ENCODE measurements at regions not wholly inside any gene's neighbourhood (a gene's known extent, or its start where the extent isn't known, plus 50 kb on each side); places are given as distances from the start of the nearest gene placed in this dataset.

GRCh38 chr10:28796606-28797512 lies 119.5 kb downstream of the BAMBI start (continued):
- TF ChIP-seq ZNF79 (CRISPR knock-in tag; IDR thresholded peaks at IDR 0.05; ENCODE audit: low read depth): no peak
- peak; percentile 100 for TF ChIP-seq EGR1 (conservative IDR thresholded peaks at IDR 0.05)
- peak; percentile 31 for TF ChIP-seq ZNF384 (IDR thresholded peaks at IDR 0.05; ENCODE audit: low read depth, low read length)
- no peak for TF ChIP-seq PRDM10 (IDR thresholded peaks at IDR 0.05; ENCODE audit: partially characterized antibody)
- no peak for TF ChIP-seq GABPA (tag; conservative IDR thresholded peaks at IDR 0.05; ENCODE audit: low read depth)
- no peak for TF ChIP-seq ZNF655 (CRISPR knock-in tag; IDR thresholded peaks at IDR 0.05)
- no peak for TF ChIP-seq CEBPB (tag; IDR thresholded peaks at IDR 0.05)
- TF ChIP-seq THRAP3 (IDR thresholded peaks at IDR 0.05; ENCODE audit: borderline replicate concordance): peak; percentile 75; the same call in 1 of the 2 replicates
- TF ChIP-seq NBN (IDR thresholded peaks at IDR 0.05; ENCODE audit: low read depth): no peak
- no peak for TF ChIP-seq ZNF785 (CRISPR knock-in tag; IDR thresholded peaks at IDR 0.05)
- no peak for TF ChIP-seq GATAD2B (IDR thresholded peaks at IDR 0.05; ENCODE audit: borderline replicate concordance)
- peak; percentile 61 for TF ChIP-seq FOSL1 (tag; conservative IDR thresholded peaks at IDR 0.05)
- TF ChIP-seq SMC3 (conservative IDR thresholded peaks at IDR 0.05; ENCODE audit: insufficient read depth, low read depth, low read length): no peak
